IMR-90 (cell line): ENCODE measurements at regions not wholly inside any gene's neighbourhood (a gene's known extent, or its start where the extent isn't known, plus 50 kb on each side); places are given as distances from the start of the nearest gene placed in this dataset.
"Not testable (repeated sequence)": the region's sequence is repeated elsewhere in the genome, so short reads cannot be mapped to it uniquely, and the experiment has no call there.

Experiments
- CEBPB ChIP-seq: IDR thresholded peaks from 2 replicates; pipeline ENCODE4 v1.6.1; 2012; ENCODE audit warnings: low read depth, low read length, improper control_type of control experiment
- MAFK ChIP-seq: IDR thresholded peaks from 2 replicates; pipeline ENCODE4 v1.6.1; 2012; ENCODE audit warnings: low read depth, low read length, improper control_type of control experiment
- POLR2A ChIP-seq: IDR thresholded peaks from 2 replicates; pipeline ENCODE4 v1.6.1; 2012; ENCODE audit warnings: mild to moderate bottlenecking, low read depth, low read length

DNA sequence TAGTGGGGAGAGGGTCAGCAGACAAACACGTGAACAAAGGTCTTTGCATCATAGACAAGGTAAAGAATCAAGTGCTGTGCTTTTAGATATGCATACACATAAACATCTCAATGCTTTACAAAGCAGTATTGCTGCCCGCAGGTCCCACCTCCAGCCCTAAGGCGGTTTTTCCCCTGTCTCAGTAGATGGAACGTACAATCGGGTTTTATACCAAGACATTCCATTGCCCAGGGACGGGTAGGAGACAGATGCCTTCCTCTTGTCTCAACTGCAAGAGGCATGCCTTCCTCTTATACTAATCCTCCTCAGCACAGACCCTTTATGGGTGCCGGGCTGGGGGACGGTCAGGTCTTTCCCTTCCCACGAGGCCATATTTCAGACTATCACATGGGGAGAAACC, 148.3 kb downstream of the C12orf75 start:
- not testable (repeated sequence) for TF ChIP-seq POLR2A, CEBPB, MAFK
